Keratinocyte (primary cell): ENCODE measurements at regions not wholly inside any gene's neighbourhood (a gene's known extent, or its start where the extent isn't known, plus 50 kb on each side); places are given as distances from the start of the nearest gene placed in this dataset.

Experiments used
- EZH2 ChIP-seq: IDR thresholded peaks from one replicate; pipeline ENCODE4 v1.6.1; 2012; ENCODE audit warnings: inconsistent platforms, mild to moderate bottlenecking, low read length, moderate library complexity
- TF ChIP-seq, protein P1 (sequence below), 3 experiments: IDR thresholded peaks in 1 of 3; conservative IDR thresholded peaks in 1 of 3; optimal IDR thresholded peaks in 1 of 3; 2 replicates in 2 of 3; 3 replicates in 1 of 3; pipeline versions ENCODE3 to v1.5.1; 2011; ENCODE audit warnings: low read length in 3 of 3, mild to moderate bottlenecking in 3 of 3, moderate library complexity in 2 of 3, control low read depth in 1 of 3, inconsistent platforms in 1 of 3; ENCODE audit not compliant: insufficient read depth in 2 of 3; ENCODE audit errors: extremely low read depth in 1 of 3

- TF ChIP-seq, protein P1, sequence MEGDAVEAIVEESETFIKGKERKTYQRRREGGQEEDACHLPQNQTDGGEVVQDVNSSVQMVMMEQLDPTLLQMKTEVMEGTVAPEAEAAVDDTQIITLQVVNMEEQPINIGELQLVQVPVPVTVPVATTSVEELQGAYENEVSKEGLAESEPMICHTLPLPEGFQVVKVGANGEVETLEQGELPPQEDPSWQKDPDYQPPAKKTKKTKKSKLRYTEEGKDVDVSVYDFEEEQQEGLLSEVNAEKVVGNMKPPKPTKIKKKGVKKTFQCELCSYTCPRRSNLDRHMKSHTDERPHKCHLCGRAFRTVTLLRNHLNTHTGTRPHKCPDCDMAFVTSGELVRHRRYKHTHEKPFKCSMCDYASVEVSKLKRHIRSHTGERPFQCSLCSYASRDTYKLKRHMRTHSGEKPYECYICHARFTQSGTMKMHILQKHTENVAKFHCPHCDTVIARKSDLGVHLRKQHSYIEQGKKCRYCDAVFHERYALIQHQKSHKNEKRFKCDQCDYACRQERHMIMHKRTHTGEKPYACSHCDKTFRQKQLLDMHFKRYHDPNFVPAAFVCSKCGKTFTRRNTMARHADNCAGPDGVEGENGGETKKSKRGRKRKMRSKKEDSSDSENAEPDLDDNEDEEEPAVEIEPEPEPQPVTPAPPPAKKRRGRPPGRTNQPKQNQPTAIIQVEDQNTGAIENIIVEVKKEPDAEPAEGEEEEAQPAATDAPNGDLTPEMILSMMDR (optimal IDR thresholded peaks at IDR 0.05 in 1 of 3, IDR thresholded peaks at IDR 0.05 in 1 of 3, conservative IDR thresholded peaks at IDR 0.05 in 1 of 3; ENCODE audit: extremely low read depth in 1 of 3, insufficient read depth in 2 of 3, low read length in 3 of 3), result no peak
- no peak for TF ChIP-seq EZH2
Observed at GRCh38 chr4:180436361-180436760, 1806.8 kb upstream of the TENM3 start.
